Neural cell (in vitro differentiated cells): ENCODE measurements at regions not wholly inside any gene's neighbourhood (a gene's known extent, or its start where the extent isn't known, plus 50 kb on each side); places are given as distances from the start of the nearest gene placed in this dataset.

ENCODE experiments used
- CTCF ChIP-seq: fragments of 450-650 bp; IDR thresholded peaks from 2 replicates; pipeline ENCODE4 v1.5.1; 2014; ENCODE audit warnings: antibody characterized with exemption, mild to moderate bottlenecking, moderate library complexity; ENCODE audit not compliant: poor library complexity, severe bottlenecking
- EP300 ChIP-seq: fragments of 450-650 bp; conservative IDR thresholded peaks from 2 replicates; pipeline ENCODE4 v1.6.1; 2014; ENCODE audit warnings: antibody characterized with exemption, mild to moderate bottlenecking, moderate library complexity; ENCODE audit not compliant: poor library complexity, severe bottlenecking
- EZH2 ChIP-seq: fragments of 200-600, 300-800 bp; shearing (Covaris generic), sonication (generic); IDR thresholded peaks from 2 replicates; pipeline ENCODE4 v1.6.1; 2014; ENCODE audit warnings: antibody characterized with exemption, low read length, borderline replicate concordance, mild to moderate bottlenecking; ENCODE audit not compliant: insufficient read depth, poor library complexity, severe bottlenecking
- MXI1 ChIP-seq: fragments of 450-650 bp; conservative IDR thresholded peaks from 2 replicates; pipeline ENCODE4 v1.6.1; 2014; ENCODE audit warnings: antibody characterized with exemption, mild to moderate bottlenecking; ENCODE audit not compliant: poor library complexity, severe bottlenecking
- POLR2AphosphoS5 ChIP-seq: IDR thresholded peaks from 2 replicates; pipeline ENCODE4 v1.6.1; 2012
- REST ChIP-seq: IDR thresholded peaks from 2 replicates; pipeline ENCODE4 v1.6.1; 2012; ENCODE audit warnings: borderline replicate concordance
- TAF1 ChIP-seq: IDR thresholded peaks from 2 replicates; pipeline ENCODE4 v1.6.1; 2012; ENCODE audit warnings: low read depth

GRCh38 chr2:125925891-125926546 lies 729.9 kb upstream of the GYPC start:
- no peak for TF ChIP-seq EP300
- TF ChIP-seq CTCF = no peak
- no peak for TF ChIP-seq EZH2
- TF ChIP-seq MXI1 = no peak
- no peak for TF ChIP-seq TAF1
- TF ChIP-seq POLR2AphosphoS5 = no peak
- TF ChIP-seq REST = no peak
